NCI-H1930 (cell line): ENCODE measurements at regions not wholly inside any gene's neighbourhood (a gene's known extent, or its start where the extent isn't known, plus 50 kb on each side); places are given as distances from the start of the nearest gene placed in this dataset.
"Not testable (repeated sequence)": the region's sequence is repeated elsewhere in the genome, so short reads cannot be mapped to it uniquely, and the experiment has no call there.

ENCODE experiments used
- DNase-seq, 2 experiments: peaks; one replicate each; lab custom pipeline; 2025; lab: John Stamatoyannopoulos, UW

DNA sequence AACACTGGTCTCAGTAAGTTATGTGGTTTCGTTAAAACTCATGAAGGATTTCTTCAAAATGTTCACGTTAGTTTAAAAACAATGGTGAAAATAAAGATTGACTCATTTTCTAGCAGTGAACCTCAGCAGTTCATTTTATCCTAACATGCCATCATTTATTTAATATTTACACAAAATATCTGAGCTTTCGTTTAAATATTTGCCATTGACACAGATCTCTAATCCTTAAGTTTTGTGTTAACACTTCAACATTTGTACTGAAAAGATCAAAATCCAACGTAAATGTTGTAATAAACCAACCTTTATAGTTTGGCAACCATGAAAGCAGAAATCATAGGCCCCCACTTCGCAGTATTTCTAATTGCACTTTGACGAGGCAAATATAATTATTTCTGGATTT lies 1129.5 kb downstream of the PLA2G4A start:
- no peak for DNase-seq

DNA sequence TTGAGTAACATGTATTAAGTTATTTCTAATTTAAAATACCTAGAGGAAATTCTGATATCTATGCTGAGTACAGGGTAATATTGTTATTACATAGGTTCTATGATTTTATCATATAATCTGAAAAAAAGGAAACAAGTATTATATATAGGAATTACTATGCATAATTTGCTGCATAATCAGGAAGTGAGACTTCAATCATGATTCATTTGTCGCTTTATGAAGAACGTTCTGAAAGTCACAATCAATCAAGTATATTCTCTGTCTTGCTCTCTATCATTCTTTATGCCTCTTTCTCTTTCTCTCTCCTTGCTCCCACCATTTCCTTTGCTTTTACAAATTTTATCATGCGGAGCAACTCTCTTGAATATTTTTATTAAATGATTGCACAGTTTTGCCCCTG lies 1130.3 kb downstream of the PLA2G4A start:
- DNase-seq = no peak

DNA sequence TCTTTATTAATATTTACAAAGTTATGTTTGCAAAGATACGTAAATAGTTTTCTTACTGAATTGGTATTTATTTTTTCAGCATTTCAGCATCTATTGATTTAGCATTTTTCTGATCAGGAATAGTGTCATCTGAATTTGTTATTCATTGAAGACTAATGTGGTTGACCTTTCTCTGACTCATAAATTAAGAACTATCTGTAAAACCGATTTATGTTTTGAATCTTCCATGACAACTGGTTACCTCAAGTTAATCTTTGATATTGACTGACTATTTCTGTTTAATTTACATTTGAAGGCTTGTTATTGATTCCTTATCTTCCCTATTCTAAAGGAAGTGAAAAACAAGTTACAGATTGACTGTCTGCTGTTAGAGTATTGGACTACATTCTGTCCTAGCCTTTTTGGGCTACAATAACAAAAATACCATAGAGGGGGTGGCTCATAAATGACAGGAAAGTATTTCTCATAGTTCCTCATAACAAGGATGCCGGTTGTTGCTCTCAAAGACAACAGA lies 1131.4 kb downstream of the PLA2G4A start:
- DNase-seq = no peak

DNA sequence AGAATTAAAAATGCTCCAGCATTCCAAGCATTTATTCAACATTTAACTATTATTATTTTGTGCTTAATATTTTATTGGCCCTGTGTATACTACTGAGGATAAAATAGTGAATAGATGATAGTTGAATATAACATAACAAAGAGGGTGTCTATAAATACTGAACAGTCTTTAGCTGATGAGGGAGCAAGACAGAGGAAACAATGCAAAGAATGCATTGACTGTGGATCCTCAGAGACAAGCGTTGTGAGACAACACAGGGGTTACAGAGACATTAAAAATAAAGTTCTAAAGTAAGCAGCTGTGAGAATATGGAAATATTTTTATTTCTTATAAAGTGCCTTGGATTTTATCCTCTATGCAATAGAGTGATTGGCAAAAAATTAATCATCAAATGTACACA lies 1133.1 kb downstream of the PLA2G4A start:
- DNase-seq = no peak

DNA sequence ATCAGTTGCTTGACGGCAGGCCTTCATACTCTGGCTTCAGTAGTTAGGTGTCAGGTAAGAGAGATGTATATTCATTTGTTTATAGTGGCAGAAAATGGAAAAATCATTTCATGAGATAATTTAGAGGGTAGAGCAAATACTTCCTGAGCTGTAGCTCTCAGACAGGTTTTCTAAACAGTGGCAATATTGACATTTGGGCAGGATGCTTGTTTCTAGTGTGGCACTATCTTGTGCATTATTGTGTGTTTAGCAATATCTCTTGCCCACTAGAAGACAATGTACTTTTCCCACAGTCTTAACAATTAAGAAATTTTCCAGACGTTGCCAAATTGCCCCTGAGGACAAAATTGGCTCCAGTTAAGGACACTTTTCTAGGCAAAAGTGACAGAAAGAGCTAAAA lies 1143.1 kb downstream of the PLA2G4A start:
- DNase-seq = no peak

DNA sequence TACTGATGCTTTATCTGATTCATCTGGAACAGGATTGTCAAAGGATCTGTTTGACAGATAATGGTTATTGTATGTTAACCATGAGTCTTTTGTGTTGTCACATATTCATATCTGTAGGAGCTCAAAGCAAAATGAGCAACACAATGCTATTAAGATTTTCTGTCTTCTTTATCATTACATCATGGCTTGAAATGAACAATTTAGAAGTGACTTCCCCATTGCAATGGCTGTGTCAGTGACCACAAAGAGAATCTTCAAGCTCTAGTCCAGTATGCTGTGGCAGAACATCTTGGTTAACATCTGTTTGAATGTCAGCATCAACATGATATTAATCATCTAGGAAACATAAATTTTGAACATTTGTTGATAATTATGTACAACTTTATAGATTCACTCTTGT lies 1148.5 kb downstream of the PLA2G4A start:
- no peak for DNase-seq

DNA sequence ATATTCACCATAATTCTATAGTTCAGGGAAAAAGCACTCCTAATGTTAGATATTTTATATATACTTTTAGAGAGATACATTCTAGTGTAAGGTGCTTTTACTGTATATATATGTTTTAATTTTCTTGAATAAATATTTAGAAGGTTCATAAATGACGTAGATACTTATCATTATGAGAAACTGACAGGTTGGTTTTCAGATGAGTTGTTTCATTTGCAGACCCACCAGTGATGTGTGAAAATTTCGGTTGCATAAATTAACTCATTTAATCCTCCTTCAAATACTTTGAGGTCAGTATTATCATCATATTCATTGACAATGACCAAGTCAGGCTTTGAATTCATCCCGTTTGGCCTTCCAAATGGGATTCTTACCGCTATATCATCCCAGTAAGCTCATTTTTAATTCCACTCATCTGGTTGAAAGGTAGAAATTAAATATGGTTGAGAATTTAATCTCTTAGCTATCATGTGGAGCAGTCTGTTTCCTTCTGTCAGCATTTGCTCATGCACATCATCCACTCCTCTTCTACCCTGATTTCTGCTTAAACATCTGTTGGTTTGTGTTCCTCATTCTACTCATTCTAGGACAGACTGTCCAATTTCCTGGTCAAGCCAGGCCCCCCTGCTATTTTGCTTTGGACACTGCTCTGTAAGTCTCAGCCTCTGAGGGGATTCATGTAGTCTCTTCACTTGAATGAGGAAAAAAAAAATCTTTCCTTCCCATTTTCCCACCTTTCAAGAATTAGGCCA lies 1156.6 kb downstream of the PLA2G4A start:
- DNase-seq = no peak

DNA sequence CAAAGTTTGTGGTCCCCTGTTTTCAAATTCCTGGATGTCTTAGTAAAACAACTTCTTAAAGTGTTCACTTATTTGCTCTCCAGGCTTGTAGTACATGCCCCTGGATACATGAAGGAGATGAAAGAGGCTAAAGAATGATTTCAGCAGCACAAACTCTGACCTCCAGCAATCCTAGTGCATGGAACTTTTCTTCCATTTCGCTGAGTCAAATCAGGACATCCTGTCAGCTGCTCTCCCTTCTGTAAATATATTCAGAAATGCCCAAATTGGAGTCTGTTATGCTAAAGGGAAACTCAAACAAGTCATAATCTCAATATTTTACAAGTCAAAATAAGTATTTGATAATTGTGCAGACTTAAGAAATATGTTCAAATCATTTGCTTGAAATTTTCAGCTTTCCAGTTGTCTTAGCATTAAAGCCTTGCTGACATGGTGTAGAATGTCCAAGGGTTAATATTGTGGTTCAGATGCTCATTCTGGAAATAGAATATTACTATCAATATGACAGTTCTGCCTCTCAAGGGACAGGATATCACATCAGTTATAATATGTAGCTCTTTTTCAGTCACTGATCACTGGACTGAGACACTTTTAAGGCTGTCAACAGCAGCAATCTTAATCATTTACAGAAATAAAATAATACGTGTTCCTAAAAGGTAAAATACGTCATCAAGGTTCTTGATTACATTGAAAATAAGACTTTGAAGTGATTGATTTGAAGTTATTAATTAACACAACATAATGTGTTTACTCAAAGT lies 1157.3 kb downstream of the PLA2G4A start:
- DNase-seq = no peak

DNA sequence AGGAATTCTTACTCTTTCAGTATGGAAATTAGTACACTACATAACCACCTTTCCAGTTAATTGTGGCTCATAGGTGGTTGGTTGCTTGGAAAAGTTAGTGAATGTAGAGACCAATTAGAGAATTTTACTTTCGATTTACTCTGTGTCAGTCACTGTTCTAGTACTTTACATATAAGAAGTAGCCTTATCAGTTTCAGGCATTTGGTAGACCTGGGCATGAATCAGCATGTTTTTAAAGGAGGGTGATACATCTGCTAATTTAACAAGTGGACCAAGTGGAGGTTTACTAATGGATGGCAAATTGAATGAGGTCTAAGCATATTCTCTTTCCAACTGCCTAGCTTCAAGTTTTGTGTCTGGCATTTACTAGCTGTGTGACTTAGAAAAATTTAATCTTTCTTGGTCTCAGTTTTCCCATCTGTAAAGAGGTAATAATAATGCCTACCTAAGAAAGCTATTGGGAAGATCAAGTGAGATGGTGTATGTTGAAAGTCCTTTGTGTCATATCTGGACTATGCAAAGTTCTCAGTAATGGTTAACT lies 1158.6 kb downstream of the PLA2G4A start:
- no peak for DNase-seq

DNA sequence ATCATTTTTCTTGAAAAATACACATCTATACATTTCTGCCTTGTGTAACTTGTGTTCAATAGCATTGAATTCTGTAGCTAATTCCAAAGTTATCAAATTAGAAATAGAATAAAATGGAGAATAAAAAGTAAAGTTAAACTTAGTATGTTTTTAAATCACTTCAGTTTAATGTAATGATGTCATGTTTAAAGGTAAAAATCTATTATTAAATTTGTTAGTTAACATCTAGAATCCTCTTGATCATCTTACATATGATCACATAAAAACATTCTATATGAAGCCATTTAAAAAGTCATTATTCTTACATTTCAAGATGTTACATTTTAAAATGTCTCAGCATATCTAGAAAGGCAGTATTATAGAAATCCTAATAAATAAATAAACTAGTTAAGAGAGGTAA lies 1163.2 kb downstream of the PLA2G4A start:
- DNase-seq = no peak

DNA sequence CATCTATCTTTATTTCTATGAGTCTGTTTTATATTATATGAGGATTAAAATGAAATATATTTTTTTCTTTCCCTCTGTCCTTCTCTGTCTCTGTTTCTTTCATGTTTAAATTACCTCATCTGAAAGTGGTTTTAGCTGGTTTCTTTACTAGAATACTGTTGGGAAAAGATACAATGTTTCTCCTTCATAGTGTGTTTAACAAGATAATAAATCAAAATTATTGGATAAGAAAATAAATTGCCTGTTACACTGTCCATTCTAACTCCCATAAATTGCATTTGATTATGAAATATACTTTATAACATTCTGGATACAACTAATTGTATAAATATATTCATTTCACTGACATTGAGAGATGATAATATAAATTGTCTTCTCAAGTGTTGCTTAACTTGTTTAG lies 1168.0 kb downstream of the PLA2G4A start:
- DNase-seq = no peak

DNA sequence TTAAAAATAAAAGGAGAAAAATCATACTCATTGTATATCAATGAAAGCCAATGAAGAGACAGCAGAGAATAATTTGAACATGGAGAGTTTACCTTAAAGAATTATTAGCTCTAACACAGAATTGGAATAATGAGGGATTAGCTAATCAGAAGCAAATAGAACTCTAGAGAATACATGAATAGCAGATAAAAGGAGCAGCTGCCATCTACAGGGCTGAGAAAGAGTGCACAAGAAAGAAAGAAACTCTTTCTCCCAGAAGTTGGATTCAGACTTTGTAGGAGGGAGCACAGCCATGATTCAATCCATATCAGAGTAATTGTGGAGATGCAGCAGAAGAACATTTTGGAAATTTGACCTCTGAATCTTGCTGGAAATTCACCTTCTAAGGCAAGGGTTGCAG lies 1171.2 kb downstream of the PLA2G4A start:
- DNase-seq = no peak

DNA sequence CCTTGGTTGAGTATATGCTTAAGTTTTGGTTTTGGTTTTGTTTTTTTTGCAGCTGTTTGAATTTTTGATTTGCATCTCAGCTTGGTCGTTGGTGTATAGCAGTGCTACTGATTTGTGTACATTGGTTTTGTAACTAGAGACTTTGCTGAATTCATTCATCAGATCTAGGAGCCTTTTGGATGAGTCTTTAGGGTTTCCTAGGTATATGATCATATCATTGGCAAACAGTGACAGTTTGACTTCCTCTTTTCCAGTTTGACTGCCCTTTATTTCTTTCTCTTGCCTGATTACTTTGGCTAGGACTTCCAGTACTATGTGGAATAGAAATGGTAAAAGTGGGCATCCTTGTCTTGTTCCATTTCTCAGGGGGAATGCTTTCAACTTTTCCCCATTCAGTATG lies 1174.9 kb downstream of the PLA2G4A start:
- not testable (repeated sequence) for DNase-seq

DNA sequence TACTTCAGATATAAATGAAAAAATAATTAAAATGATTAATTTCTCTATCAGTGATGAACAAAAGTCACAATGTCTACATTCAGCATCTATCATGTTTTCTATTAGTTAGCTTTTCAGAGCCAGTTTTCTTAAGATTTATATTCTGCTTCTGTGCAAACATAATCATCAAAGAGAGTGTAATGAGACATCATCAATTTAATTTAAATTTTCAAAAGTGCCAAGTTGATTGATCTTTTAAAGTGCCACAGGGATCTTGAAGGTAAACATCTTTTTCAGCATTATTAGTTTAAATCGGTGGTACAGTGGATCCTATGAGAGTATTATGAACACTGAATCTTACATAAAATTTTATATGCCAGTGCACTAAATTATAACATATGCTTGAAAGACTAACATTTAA lies 1176.1 kb downstream of the PLA2G4A start:
- DNase-seq = no peak

DNA sequence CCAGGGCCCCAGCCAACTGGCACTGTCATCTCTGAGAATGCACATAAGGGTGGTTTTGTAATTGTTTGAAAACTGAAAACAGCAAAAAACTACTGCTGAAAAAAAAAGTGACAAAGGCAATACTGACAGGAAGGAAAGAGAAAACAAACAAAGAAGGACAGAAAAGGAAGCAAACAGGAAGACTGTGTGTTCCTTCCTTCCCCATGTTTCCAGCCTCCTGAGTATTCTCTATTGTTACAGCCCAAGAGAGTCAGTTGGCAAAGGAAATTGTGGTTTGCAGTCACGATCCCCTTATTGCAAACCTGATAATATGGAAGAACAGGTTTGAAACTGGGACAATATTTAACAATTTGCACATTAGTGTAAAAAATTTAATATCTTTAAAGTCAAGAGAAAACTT lies 1177.6 kb downstream of the PLA2G4A start:
- DNase-seq = no peak

DNA sequence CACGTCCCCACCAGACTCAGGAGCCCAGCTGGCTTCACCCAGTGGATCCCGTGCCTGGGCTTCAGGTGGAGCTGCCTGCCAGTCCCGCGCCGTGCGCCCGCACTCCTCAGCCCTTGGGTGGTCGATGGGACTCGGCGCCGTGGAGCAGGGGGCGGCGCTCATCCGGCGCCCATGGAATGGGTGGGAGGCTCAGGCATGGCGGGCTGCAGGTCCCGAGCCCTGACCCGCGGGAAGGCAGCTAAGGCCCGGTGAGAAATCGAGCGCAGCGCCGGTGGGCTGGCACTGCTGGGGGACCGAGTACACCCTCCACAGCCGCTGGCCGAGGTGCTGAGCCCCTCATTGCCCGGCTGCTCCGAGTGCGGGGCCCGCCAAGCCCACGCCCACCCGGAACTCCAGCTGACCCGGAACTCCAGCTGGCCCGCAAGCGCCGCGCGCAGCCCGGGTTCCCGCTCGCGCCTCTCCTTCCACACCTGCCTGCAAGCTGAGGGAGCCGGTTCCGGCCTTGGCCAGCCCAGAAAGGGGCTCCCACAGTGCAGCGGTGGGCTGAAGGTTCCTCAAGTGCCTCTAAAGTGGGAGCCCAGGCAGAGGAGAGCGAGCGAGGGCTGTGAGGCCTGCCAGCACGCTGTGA lies 1184.6 kb downstream of the PLA2G4A start:
- not testable (repeated sequence) for DNase-seq

DNA sequence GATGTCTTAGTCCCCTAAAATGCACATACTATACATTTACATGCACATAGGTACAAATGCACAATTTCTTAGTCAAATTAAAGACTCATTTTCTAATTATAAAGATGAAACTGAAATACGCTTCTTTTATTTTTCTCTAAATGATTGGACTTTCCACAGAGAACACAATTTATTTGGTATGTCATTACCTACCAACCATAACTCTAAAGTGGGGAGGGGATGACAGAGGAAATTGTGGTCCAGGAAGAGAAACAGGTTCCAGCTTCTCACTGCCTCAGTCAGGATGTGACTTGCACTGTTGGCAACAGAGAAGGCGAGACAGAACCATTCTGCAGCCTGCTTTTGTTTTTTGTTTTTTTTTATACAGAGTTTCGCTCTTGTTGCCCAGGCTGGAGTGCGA lies 1189.2 kb downstream of the PLA2G4A start:
- no peak for DNase-seq

DNA sequence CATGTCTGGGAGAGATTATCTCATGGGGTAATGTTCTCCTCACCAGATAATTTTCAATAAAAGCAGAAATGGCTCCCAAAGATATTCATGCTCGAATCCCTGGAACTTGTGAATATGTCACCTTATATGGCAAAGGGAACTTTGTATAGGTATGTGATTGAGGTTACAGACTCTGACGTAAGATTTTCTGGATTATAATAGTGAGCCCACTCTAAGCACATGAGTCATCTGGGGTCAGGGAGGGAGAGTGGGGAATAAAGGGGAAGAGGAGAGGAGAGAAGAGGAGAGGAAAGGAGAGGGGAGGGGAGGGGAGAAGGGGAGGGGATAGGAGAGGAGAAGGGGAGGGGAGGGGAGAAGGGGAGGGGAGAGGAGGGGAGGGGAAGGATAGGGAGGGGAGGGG lies 1193.9 kb downstream of the PLA2G4A start:
- DNase-seq = no peak

DNA sequence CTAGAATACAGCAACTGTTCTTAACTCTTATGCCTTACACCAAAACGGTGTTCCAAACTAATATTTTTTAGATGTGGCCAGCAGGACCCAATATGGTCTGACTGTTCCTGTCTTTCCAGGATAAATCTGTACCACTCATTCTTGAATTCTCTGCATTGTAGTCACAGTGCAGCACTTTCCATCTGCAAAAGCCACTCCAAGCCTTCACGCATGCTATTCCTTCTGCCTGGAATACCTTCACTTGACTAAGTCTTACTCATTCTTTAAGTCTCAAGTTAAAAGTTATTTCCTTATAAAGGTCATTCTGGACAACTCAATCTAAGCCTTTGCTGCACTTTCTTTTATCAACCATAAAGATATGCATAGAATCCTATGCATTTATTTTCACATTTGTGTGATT lies 1194.5 kb downstream of the PLA2G4A start:
- DNase-seq = no peak

DNA sequence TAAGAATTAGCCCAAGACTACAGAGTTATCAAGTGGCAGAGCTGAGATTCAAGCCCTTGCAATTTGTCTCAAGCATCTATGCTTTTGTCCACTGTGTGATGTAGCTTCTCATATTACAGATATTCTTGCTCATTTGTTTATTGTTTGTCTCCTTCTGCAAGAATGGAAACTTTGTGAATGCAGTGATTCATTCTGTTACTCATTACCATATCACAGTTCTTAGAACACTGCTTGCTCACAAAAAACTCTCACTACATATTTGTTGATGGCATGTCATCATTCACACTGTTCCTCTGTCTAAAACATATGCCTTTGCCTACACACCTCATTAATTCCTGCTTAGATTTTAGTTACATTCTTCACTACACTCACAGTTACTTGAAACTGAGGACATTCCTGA lies 1198.9 kb downstream of the PLA2G4A start:
- DNase-seq = no peak

DNA sequence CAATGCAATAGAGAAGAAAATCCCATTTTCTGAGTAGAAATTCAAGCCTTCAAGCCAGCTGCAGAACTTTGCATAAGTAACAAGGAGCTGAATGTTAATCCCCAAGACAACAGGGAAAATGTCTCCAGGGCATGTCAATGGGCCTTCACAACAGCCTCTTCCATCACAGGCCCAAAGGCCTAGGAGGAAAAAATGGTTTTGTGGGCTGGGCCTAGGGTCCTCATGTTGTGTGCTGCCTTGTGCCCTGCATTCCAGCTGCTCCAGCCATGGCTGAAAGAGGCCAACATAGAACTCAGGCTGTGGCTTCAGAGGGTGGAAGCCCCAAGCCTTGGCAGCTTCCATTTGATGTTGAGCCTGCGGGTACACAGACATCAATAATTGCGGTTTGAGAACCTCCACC lies 1208.8 kb downstream of the PLA2G4A start:
- not testable (repeated sequence) for DNase-seq

DNA sequence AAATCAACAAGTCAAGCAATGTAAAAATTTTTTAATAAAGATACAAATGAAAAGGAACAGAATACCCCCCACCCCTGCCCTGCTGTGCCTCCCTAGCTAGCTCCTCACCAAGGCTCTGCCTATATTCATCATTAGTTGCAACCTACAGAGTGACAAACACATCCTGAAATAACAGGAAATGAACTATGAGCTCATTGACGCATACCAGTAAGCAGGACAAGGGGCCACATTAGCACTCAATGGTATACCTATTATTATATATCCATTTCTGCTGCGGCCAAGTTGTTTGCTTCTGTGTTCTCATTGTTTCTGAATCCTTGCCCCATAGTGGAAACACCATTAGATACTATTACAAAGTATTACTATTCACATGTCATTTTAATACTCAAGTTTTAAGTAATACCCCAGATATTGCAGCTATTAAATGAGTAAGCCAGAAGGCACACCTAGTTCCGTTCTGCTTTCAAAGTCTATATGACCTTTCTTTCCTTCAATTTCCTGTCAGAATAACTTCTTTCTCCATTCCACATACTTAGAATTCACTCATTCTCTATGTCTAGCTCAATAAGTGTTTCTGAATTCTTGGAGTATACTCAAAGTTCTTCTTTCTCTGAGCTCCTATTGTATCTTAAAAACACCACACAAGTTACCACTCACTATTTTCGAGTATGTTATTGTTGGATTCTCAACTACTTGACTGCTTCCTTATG lies 1214.9 kb downstream of the PLA2G4A start:
- DNase-seq = no peak
